ENCODE measurements at regions not wholly inside any gene's neighbourhood (a gene's known extent, or its start where the extent isn't known, plus 50 kb on each side); places are given as distances from the start of the nearest gene placed in this dataset.

GRCh38 chr9:27954858-27955257, 381.6 kb upstream of the C9orf72 start:
- H3K9me3 ChIP-seq (replicated peaks), result no peaks in the 10 kb centered on the region
- no peak overlapping the region for H3K4me3 ChIP-seq
- no peaks in the 10 kb centered on the region for H3K36me3 ChIP-seq
- no peak for DNase-seq
- TF ChIP-seq CTCF (IDR thresholded peaks at IDR 0.05; ENCODE audit: borderline replicate concordance), result no peak
- H3K4me1 ChIP-seq, result no peaks in the 10 kb centered on the region
- intact Hi-C loops (cut with micrococcal nuclease), result no loop called here
- no peaks in the 10 kb centered on the region for H3K27me3 ChIP-seq (ENCODE audit: low read depth)
- H3K27ac ChIP-seq (replicated peaks), result no peak overlapping the region

GRCh38 chr9:27963836-27964235, 390.6 kb upstream of the C9orf72 start:
- no peak for TF ChIP-seq CTCF (IDR thresholded peaks at IDR 0.05; ENCODE audit: borderline replicate concordance)
- no peaks in the 10 kb centered on the region for H3K4me1 ChIP-seq
- peaks cover 4% of the 10 kb centered on the region for H3K9me3 ChIP-seq (replicated peaks)
- no peaks in the 10 kb centered on the region for H3K27me3 ChIP-seq (ENCODE audit: low read depth)
- no peak overlapping the region for H3K4me3 ChIP-seq
- intact Hi-C loops (cut with micrococcal nuclease), result no loop called here
- no peak for DNase-seq
- H3K27ac ChIP-seq (replicated peaks), result no peak overlapping the region
- H3K36me3 ChIP-seq, result no peaks in the 10 kb centered on the region

- no peak overlapping the region for H3K27ac ChIP-seq (replicated peaks)
- H3K9me3 ChIP-seq (replicated peaks), result peaks cover 4% of the 10 kb centered on the region
- no peak for DNase-seq
- intact Hi-C loops (cut with micrococcal nuclease), result no loop called here
- no peaks in the 10 kb centered on the region for H3K4me1 ChIP-seq
- no peaks in the 10 kb centered on the region for H3K36me3 ChIP-seq
- H3K27me3 ChIP-seq (ENCODE audit: low read depth), result no peaks in the 10 kb centered on the region
- no peak overlapping the region for H3K4me3 ChIP-seq
- TF ChIP-seq CTCF (IDR thresholded peaks at IDR 0.05; ENCODE audit: borderline replicate concordance), result no peak
These were observed 393.9 kb upstream of the C9orf72 start for GRCh38 chr9:27967210-27967609.

GRCh38 chr9:27977931-27978330, 404.6 kb upstream of the C9orf72 start:
- H3K4me3 ChIP-seq, result no peak overlapping the region
- H3K27me3 ChIP-seq (ENCODE audit: low read depth), result no peaks in the 10 kb centered on the region
- no peaks in the 10 kb centered on the region for H3K9me3 ChIP-seq (replicated peaks)
- no peak for TF ChIP-seq CTCF (IDR thresholded peaks at IDR 0.05; ENCODE audit: borderline replicate concordance)
- no peaks in the 10 kb centered on the region for H3K4me1 ChIP-seq
- intact Hi-C loops (cut with micrococcal nuclease), result no loop called here
- no peak overlapping the region for H3K27ac ChIP-seq (replicated peaks)
- DNase-seq, result no peak
- H3K36me3 ChIP-seq, result no peaks in the 10 kb centered on the region

GRCh38 chr9:27985714-27986113, 412.4 kb upstream of the C9orf72 start:
- TF ChIP-seq CTCF (IDR thresholded peaks at IDR 0.05; ENCODE audit: borderline replicate concordance), result no peak
- intact Hi-C loops (cut with micrococcal nuclease), result no loop called here
- DNase-seq, result no peak
- H3K4me1 ChIP-seq, result no peaks in the 10 kb centered on the region
- peaks cover 8% of the 10 kb centered on the region for H3K9me3 ChIP-seq (replicated peaks)
- no peaks in the 10 kb centered on the region for H3K27me3 ChIP-seq (ENCODE audit: low read depth)
- H3K27ac ChIP-seq (replicated peaks), result no peak overlapping the region
- no peaks in the 10 kb centered on the region for H3K36me3 ChIP-seq
- H3K4me3 ChIP-seq, result no peak overlapping the region

- no peaks in the 10 kb centered on the region for H3K4me1 ChIP-seq
- H3K27ac ChIP-seq (replicated peaks), result no peak overlapping the region
- intact Hi-C loops (cut with micrococcal nuclease), result no loop called here
- no peaks in the 10 kb centered on the region for H3K36me3 ChIP-seq
- no peak for TF ChIP-seq CTCF (IDR thresholded peaks at IDR 0.05; ENCODE audit: borderline replicate concordance)
- H3K4me3 ChIP-seq, result no peak overlapping the region
- no peak for DNase-seq
- no peaks in the 10 kb centered on the region for H3K27me3 ChIP-seq (ENCODE audit: low read depth)
- peaks cover 8% of the 10 kb centered on the region for H3K9me3 ChIP-seq (replicated peaks)
These were observed 417.2 kb upstream of the C9orf72 start for GRCh38 chr9:27990524-27990923.

Data from left ventricle myocardium inferior (tissue), 1 donor.